NCI-H1436 treated with DMSO at 0.1 percent for 48 hours (cell line): ENCODE measurements at regions not wholly inside any gene's neighbourhood (a gene's known extent, or its start where the extent isn't known, plus 50 kb on each side); places are given as distances from the start of the nearest gene placed in this dataset.

Source experiments
- DNase-seq: peaks from one replicate; lab custom pipeline; 2025; lab: John Stamatoyannopoulos, UW

- DNase-seq = no peak
Observed at GRCh38 chr22:47995718-47996117, 1233.3 kb downstream of the TBC1D22A start.

- no peak for DNase-seq
Observed at GRCh38 chr22:47995264-47995627, 1232.8 kb downstream of the TBC1D22A start.

GRCh38 chr22:47994601-47995263 lies 1232.3 kb downstream of the TBC1D22A start:
- DNase-seq = no peak

- DNase-seq = no peak
Observed at GRCh38 chr22:47994045-47994444, 1231.6 kb downstream of the TBC1D22A start.

GRCh38 chr22:47990481-47990880 lies 1228.0 kb downstream of the TBC1D22A start:
- DNase-seq = no peak

- no peak for DNase-seq
Observed at GRCh38 chr22:47987885-47988515, 1225.5 kb downstream of the TBC1D22A start.

- no peak for DNase-seq
Observed at GRCh38 chr22:47976219-47976618, 1213.8 kb downstream of the TBC1D22A start.

- DNase-seq = no peak
Observed at GRCh38 chr22:47967831-47968230, 1205.4 kb downstream of the TBC1D22A start.

GRCh38 chr22:47966316-47966715 lies 1203.9 kb downstream of the TBC1D22A start:
- no peak for DNase-seq

GRCh38 chr22:47965896-47966295 lies 1203.4 kb downstream of the TBC1D22A start:
- no peak for DNase-seq

GRCh38 chr22:47965066-47965465 lies 1202.6 kb downstream of the TBC1D22A start:
- DNase-seq = no peak

GRCh38 chr22:47963660-47964059 lies 1201.2 kb downstream of the TBC1D22A start:
- DNase-seq = no peak

- DNase-seq = no peak
Observed at GRCh38 chr22:47957649-47958048, 1195.2 kb downstream of the TBC1D22A start.

- DNase-seq = no peak
Observed at GRCh38 chr22:47954107-47954506, 1191.7 kb downstream of the TBC1D22A start.

- no peak for DNase-seq
Observed at GRCh38 chr22:47944941-47945340, 1182.5 kb downstream of the TBC1D22A start.

- no peak for DNase-seq
Observed at GRCh38 chr22:47943729-47944700, 1181.6 kb downstream of the TBC1D22A start.

- no peak for DNase-seq
Observed at GRCh38 chr22:47940211-47940610, 1177.8 kb downstream of the TBC1D22A start.

GRCh38 chr22:47933891-47934290 lies 1171.4 kb downstream of the TBC1D22A start:
- DNase-seq = no peak

GRCh38 chr22:47933226-47933625 lies 1170.8 kb downstream of the TBC1D22A start:
- no peak for DNase-seq

GRCh38 chr22:47929646-47930185 lies 1167.3 kb downstream of the TBC1D22A start:
- DNase-seq = no peak

- no peak for DNase-seq
Observed at GRCh38 chr22:47929073-47929472, 1166.6 kb downstream of the TBC1D22A start.

GRCh38 chr22:47928631-47929030 lies 1166.2 kb downstream of the TBC1D22A start:
- no peak for DNase-seq
